Natural killer cell (primary cell): ENCODE measurements at regions not wholly inside any gene's neighbourhood (a gene's known extent, or its start where the extent isn't known, plus 50 kb on each side); places are given as distances from the start of the nearest gene placed in this dataset.

Experiments
- ATAC-seq, 3 donors: fragments of 150-1000 bp in 2 of 3; fragments of 200-7000 bp in 1 of 3; cut with Tn5 transposase; 1 replicate in 1 of 3; 2 replicates in 2 of 3; pipeline ENCODE4 v1.10.0; 2021; ENCODE audit warnings: mild to moderate bottlenecking in 2 of 3, moderate library complexity in 2 of 3
- DNase-seq, 2 donors: peaks; one replicate each; pipeline versions ENCODE4 v3.0.0 to v3.0.0-alpha.2; 2013 to 2021; ENCODE audit warnings: mixed read lengths in 1 of 2
- H3K27ac ChIP-seq: one replicate; pipeline ENCODE4 v1.5.1; 2013; ENCODE audit warnings: mild to moderate bottlenecking, low read length
- H3K27me3 ChIP-seq: one replicate; pipeline ENCODE4 v1.6.1; 2013; ENCODE audit warnings: low read length; ENCODE audit not compliant: control insufficient read depth, insufficient read depth
- H3K36me3 ChIP-seq: one replicate; pipeline ENCODE4 v1.6.1; 2013; ENCODE audit warnings: low read length; ENCODE audit not compliant: control insufficient read depth, insufficient read depth
- H3K4me1 ChIP-seq: one replicate; pipeline ENCODE4 v1.6.1; 2013; ENCODE audit warnings: low read length; ENCODE audit not compliant: control insufficient read depth, insufficient read depth
- H3K4me3 ChIP-seq: one replicate; pipeline ENCODE4 v1.5.1; 2013; ENCODE audit warnings: low read length
- H3K9me3 ChIP-seq: one replicate; pipeline ENCODE4 v1.6.1; 2013; ENCODE audit warnings: low read length; ENCODE audit not compliant: control insufficient read depth, insufficient read depth
- H3K27ac Mint-ChIP-seq, 2 donors: one replicate each; pipeline ENCODE4 v1.8.0; 2022; ENCODE audit warnings: mild to moderate bottlenecking in 2 of 2, mixed read lengths in 2 of 2, moderate library complexity in 1 of 2
- H3K27me3 Mint-ChIP-seq, 2 donors: one replicate each; pipeline ENCODE4 v1.8.0; 2022; ENCODE audit warnings: low read depth in 2 of 2, mixed read lengths in 2 of 2
- H3K36me3 Mint-ChIP-seq: one replicate; pipeline ENCODE4 v1.8.0; 2022; ENCODE audit warnings: mixed read lengths
- H3K4me1 Mint-ChIP-seq, 2 donors: one replicate each; pipeline ENCODE4 v1.8.0; 2022; ENCODE audit warnings: mixed read lengths in 2 of 2
- H3K4me3 Mint-ChIP-seq: one replicate; pipeline ENCODE4 v1.8.0; 2022; ENCODE audit warnings: mild to moderate bottlenecking, moderate library complexity, mixed read lengths
- H3K9me3 Mint-ChIP-seq, 2 donors: one replicate each; pipeline ENCODE4 v1.8.0; 2022; ENCODE audit warnings: mixed read lengths in 2 of 2
- CTCF ChIP-seq: fragments of 200-600 bp; IDR thresholded peaks from one replicate; pipeline ENCODE4 v1.8.0; 2022; ENCODE audit warnings: antibody characterized with exemption
- WGBS: methylation state at CpG from one replicate; pipeline ENCODE4 v1.1.7; 2013; ENCODE audit warnings: missing lambda C conversion rate; ENCODE audit not compliant: insufficient coverage; 5-methylcytosine and 5-hydroxymethylcytosine counted together
- intact Hi-C: fragments of 100-400 bp; cut with micrococcal nuclease; formaldehyde crosslinking; loops from one replicate; pipeline ENCODE4 v1.14.2; 2022

GRCh38 chr13:65595916-65596315 lies 1634.2 kb downstream of the PCDH9 start:
- Histone ChIP-seq H3K27me3 (no peaks in the 10 kb centered on the region), H3K36me3 (no peaks in the 10 kb centered on the region), H3K9me3 (no peaks in the 10 kb centered on the region), H3K27ac (no peak overlapping the region), H3K4me1 (no peaks in the 10 kb centered on the region), H3K4me3 (no peak overlapping the region)
- TF ChIP-seq CTCF, result no peak
- Mint-ChIP-seq H3K9me3 (peaks cover 2 to 5% of the 10 kb centered on the region in 2 donors), H3K27me3 (no peaks in the 10 kb centered on the region), H3K4me1 (no peaks in the 10 kb centered on the region), H3K4me3 (no peak overlapping the region), H3K36me3 (no peaks in the 10 kb centered on the region), H3K27ac (no peak overlapping the region)
- ATAC-seq (no peak), DNase-seq (no peak)
- WGBS, result no CpG with 5 or more reads among the region's 2 CpGs
- intact Hi-C loops, result no loop called here

- no peak overlapping the region for H3K27ac Mint-ChIP-seq
- H3K36me3 ChIP-seq, result no peaks in the 10 kb centered on the region
- 67% methylated on average over 1 of the region's 1 CpG for WGBS
Observed at GRCh38 chr13:65594298-65594781, 1635.8 kb downstream of the PCDH9 start.

GRCh38 chr13:65593298-65593874 lies 1636.8 kb downstream of the PCDH9 start:
- DNase-seq (no peak), ATAC-seq (no peak)
- H3K27me3 Mint-ChIP-seq, result no peaks in the 10 kb centered on the region
- Histone ChIP-seq H3K36me3 (no peaks in the 10 kb centered on the region), H3K9me3 (no peaks in the 10 kb centered on the region), H3K4me3 (no peak overlapping the region), H3K27ac (no peak overlapping the region), H3K4me1 (no peaks in the 10 kb centered on the region), H3K27me3 (no peaks in the 10 kb centered on the region)
- no peak for TF ChIP-seq CTCF
- peaks cover 0 to 6% of the 10 kb centered on the region in 2 donors for H3K9me3 Mint-ChIP-seq
- H3K27ac Mint-ChIP-seq, result no peak overlapping the region
- no peak overlapping the region for H3K4me3 Mint-ChIP-seq
- no peaks in the 10 kb centered on the region for H3K4me1 Mint-ChIP-seq
- peaks cover under 1% of the 10 kb centered on the region for H3K36me3 Mint-ChIP-seq
- intact Hi-C loops, result no loop called here
- WGBS, result 86% methylated on average over 1 of the region's 2 CpGs

More at GRCh38 chr13:65594298-65594781, 1635.8 kb downstream of the PCDH9 start:
- Mint-ChIP-seq H3K4me1 (no peaks in the 10 kb centered on the region), H3K27me3 (no peaks in the 10 kb centered on the region), H3K36me3 (no peaks in the 10 kb centered on the region), H3K9me3 (peaks cover 2 to 5% of the 10 kb centered on the region in 2 donors), H3K4me3 (no peak overlapping the region)
- intact Hi-C loops, result no loop called here
- no peaks in the 10 kb centered on the region for H3K9me3 ChIP-seq
- DNase-seq (no peak), ATAC-seq (no peak)
- H3K27ac ChIP-seq, result no peak overlapping the region
- H3K27me3 ChIP-seq, result no peaks in the 10 kb centered on the region
- no peak overlapping the region for H3K4me3 ChIP-seq
- no peak for TF ChIP-seq CTCF
- no peaks in the 10 kb centered on the region for H3K4me1 ChIP-seq

GRCh38 chr13:65592731-65593130 lies 1637.4 kb downstream of the PCDH9 start:
- Histone ChIP-seq H3K4me3 (no peak overlapping the region), H3K36me3 (no peaks in the 10 kb centered on the region), H3K27me3 (no peaks in the 10 kb centered on the region), H3K4me1 (no peaks in the 10 kb centered on the region), H3K27ac (no peak overlapping the region), H3K9me3 (no peaks in the 10 kb centered on the region)
- Mint-ChIP-seq H3K4me3 (no peak overlapping the region), H3K27me3 (no peaks in the 10 kb centered on the region), H3K4me1 (no peaks in the 10 kb centered on the region), H3K9me3 (peaks cover 5 to 10% of the 10 kb centered on the region in 2 donors), H3K36me3 (peaks cover 7% of the 10 kb centered on the region), H3K27ac (no peak overlapping the region)
- 89% methylated on average over 1 of the region's 1 CpG for WGBS
- no peak for ATAC-seq
- DNase-seq, result no peak
- TF ChIP-seq CTCF, result no peak
- intact Hi-C loops, result no loop called here
